ENCODE measurements at regions not wholly inside any gene's neighbourhood (a gene's known extent, or its start where the extent isn't known, plus 50 kb on each side); places are given as distances from the start of the nearest gene placed in this dataset.

- TF ChIP-seq, protein P1, sequence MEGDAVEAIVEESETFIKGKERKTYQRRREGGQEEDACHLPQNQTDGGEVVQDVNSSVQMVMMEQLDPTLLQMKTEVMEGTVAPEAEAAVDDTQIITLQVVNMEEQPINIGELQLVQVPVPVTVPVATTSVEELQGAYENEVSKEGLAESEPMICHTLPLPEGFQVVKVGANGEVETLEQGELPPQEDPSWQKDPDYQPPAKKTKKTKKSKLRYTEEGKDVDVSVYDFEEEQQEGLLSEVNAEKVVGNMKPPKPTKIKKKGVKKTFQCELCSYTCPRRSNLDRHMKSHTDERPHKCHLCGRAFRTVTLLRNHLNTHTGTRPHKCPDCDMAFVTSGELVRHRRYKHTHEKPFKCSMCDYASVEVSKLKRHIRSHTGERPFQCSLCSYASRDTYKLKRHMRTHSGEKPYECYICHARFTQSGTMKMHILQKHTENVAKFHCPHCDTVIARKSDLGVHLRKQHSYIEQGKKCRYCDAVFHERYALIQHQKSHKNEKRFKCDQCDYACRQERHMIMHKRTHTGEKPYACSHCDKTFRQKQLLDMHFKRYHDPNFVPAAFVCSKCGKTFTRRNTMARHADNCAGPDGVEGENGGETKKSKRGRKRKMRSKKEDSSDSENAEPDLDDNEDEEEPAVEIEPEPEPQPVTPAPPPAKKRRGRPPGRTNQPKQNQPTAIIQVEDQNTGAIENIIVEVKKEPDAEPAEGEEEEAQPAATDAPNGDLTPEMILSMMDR (IDR thresholded peaks at IDR 0.05): no peak
- no peak for TF ChIP-seq ZFX (IDR thresholded peaks at IDR 0.05; ENCODE audit: borderline replicate concordance)
Observed at GRCh38 chr2:12457831-12458230, 258.9 kb upstream of the TRIB2 start.

All from 22Rv1 (cell line).